ENCODE measurements at regions not wholly inside any gene's neighbourhood (a gene's known extent, or its start where the extent isn't known, plus 50 kb on each side); places are given as distances from the start of the nearest gene placed in this dataset.
"Not testable (repeated sequence)": the region's sequence is repeated elsewhere in the genome, so short reads cannot be mapped to it uniquely, and the experiment has no call there.

- TF ChIP-seq ZNF8 (CRISPR knock-in tag; IDR thresholded peaks at IDR 0.05); ZFP30 (CRISPR knock-in tag; IDR thresholded peaks at IDR 0.05); GLIS3 (CRISPR knock-in tag; IDR thresholded peaks at IDR 0.05); TCF4 (CRISPR knock-in tag; IDR thresholded peaks at IDR 0.05; ENCODE audit: borderline replicate concordance); ZNF70 (CRISPR knock-in tag; IDR thresholded peaks at IDR 0.05): not testable (repeated sequence)
Observed at GRCh38 chr2:89202518-89202917, 511.0 kb downstream of the RPIA start.
